NCI-H345 (cell line): ENCODE measurements at regions not wholly inside any gene's neighbourhood (a gene's known extent, or its start where the extent isn't known, plus 50 kb on each side); places are given as distances from the start of the nearest gene placed in this dataset.

Experiments used
- DNase-seq: peaks from one replicate; lab custom pipeline; 2025; lab: John Stamatoyannopoulos, UW

- no peak for DNase-seq
Observed at GRCh38 chr2:64704161-64704560, 50.4 kb upstream of the SERTAD2 start.

- DNase-seq = no peak
Observed at GRCh38 chr2:64704996-64705395, 51.3 kb upstream of the SERTAD2 start.

GRCh38 chr2:64707276-64707675 is 53.6 kb upstream of the SERTAD2 start:
- no peak for DNase-seq

GRCh38 chr2:64708829-64709228 is 55.1 kb upstream of the SERTAD2 start:
- no peak for DNase-seq

GRCh38 chr2:64711252-64711800 is 57.6 kb upstream of the SERTAD2 start:
- DNase-seq = no peak

- DNase-seq = no peak
Observed at GRCh38 chr2:64713686-64714085, 60.0 kb upstream of the SERTAD2 start.

- DNase-seq = no peak
Observed at GRCh38 chr2:64716569-64716968, 62.9 kb upstream of the SERTAD2 start.

GRCh38 chr2:64718250-64718885 is 64.7 kb upstream of the SERTAD2 start:
- DNase-seq = no peak

- no peak for DNase-seq
Observed at GRCh38 chr2:64720535-64721319, 67.0 kb upstream of the SERTAD2 start.

GRCh38 chr2:64721320-64721623 is 67.6 kb upstream of the SERTAD2 start:
- no peak for DNase-seq

GRCh38 chr2:64722291-64723044 is 68.8 kb upstream of the SERTAD2 start:
- DNase-seq = no peak

GRCh38 chr2:64727013-64727767 is 73.5 kb upstream of the SERTAD2 start:
- no peak for DNase-seq

- DNase-seq = no peak
Observed at GRCh38 chr2:64727843-64728463, 74.2 kb upstream of the SERTAD2 start.

- DNase-seq = peak; percentile 88
Observed at GRCh38 chr2:64730551-64731262, 77.0 kb upstream of the SERTAD2 start.

- DNase-seq = no peak
Observed at GRCh38 chr2:64731263-64731643, 77.5 kb upstream of the SERTAD2 start.

GRCh38 chr2:64731746-64732145 is 78.0 kb upstream of the SERTAD2 start:
- no peak for DNase-seq

- no peak for DNase-seq
Observed at GRCh38 chr2:64732146-64732545, 78.4 kb upstream of the SERTAD2 start.

GRCh38 chr2:64735504-64735903 is 81.8 kb upstream of the SERTAD2 start:
- no peak for DNase-seq

GRCh38 chr2:64737547-64737946 is 83.8 kb upstream of the SERTAD2 start:
- DNase-seq = no peak

- DNase-seq = no peak
Observed at GRCh38 chr2:64738026-64738425, 84.3 kb upstream of the SERTAD2 start.

- no peak for DNase-seq
Observed at GRCh38 chr2:64742678-64743077, 89.0 kb upstream of the SERTAD2 start.
